ENCODE measurements at regions not wholly inside any gene's neighbourhood (a gene's known extent, or its start where the extent isn't known, plus 50 kb on each side); places are given as distances from the start of the nearest gene placed in this dataset.

GRCh38 chr15:70447521-70447920 lies 315.8 kb downstream of the UACA start:
- H3K9me3 Mint-ChIP-seq = no peaks in the 10 kb centered on the region; a peak in 2 of 5 replicates
- no peak for DNase-seq
- H3K27me3 ChIP-seq (ENCODE audit: insufficient read depth, low read length) = no peaks in the 10 kb centered on the region
- H3K9ac ChIP-seq (ENCODE audit: extremely low read depth, insufficient read length, low read length) = no peak overlapping the region
- H2BK15ac ChIP-seq (ENCODE audit: low read depth, low read length) = no peak overlapping the region
- no peak overlapping the region for H4K91ac ChIP-seq (ENCODE audit: insufficient read length, low read depth, low read length)
- H4K20me1 ChIP-seq (ENCODE audit: control insufficient read depth, insufficient read depth, insufficient read length) = no peaks in the 10 kb centered on the region
- H3K14ac ChIP-seq (ENCODE audit: insufficient read depth, low read length) = no peak overlapping the region
- H3K27me3 Mint-ChIP-seq (ENCODE audit: low read depth) = peaks cover 44% of the 10 kb centered on the region
- H3T11ph ChIP-seq (ENCODE audit: low read length) = no peak overlapping the region
- no peaks in the 10 kb centered on the region for H3K23me2 ChIP-seq (ENCODE audit: insufficient read length, low read depth, low read length, poor library complexity, severe bottlenecking)
- H4K5ac ChIP-seq (ENCODE audit: insufficient read length, low read depth, low read length) = no peak overlapping the region
- H3K27ac Mint-ChIP-seq = no peak overlapping the region
- H3K18ac ChIP-seq (ENCODE audit: insufficient read length, low read depth, low read length) = no peak overlapping the region
- no peak overlapping the region for H2AK5ac ChIP-seq (ENCODE audit: insufficient read length, low read length)
- no CpG with 5 or more reads among the region's 2 CpGs for WGBS (ENCODE audit: extremely low coverage, insufficient read length, low lambda C conversion rate)
- H2BK12ac ChIP-seq (ENCODE audit: insufficient read length, low read depth, low read length) = no peak overlapping the region
- no peak overlapping the region for H2AFZ ChIP-seq (ENCODE audit: low read length)
- no peak overlapping the region for H2BK120ac ChIP-seq (ENCODE audit: low read depth, low read length, poor library complexity, severe bottlenecking)
- H2BK5ac ChIP-seq (ENCODE audit: insufficient read length, low read length) = no peak overlapping the region
- no peak overlapping the region for H3K23ac ChIP-seq (ENCODE audit: insufficient read length, low read depth, low read length)
- no peak overlapping the region for H3K27ac ChIP-seq (ENCODE audit: insufficient read length, low read depth, low read length)
- H3K36me3 Mint-ChIP-seq (ENCODE audit: insufficient read depth in 1 of 3, low read depth in 3 of 3) = no peaks in the 10 kb centered on the region
- no peak overlapping the region for H3K4ac ChIP-seq (ENCODE audit: low read depth, low read length)
- no peak overlapping the region for H3K4me3 Mint-ChIP-seq
- no peaks in the 10 kb centered on the region; the same call in 1 of the 2 replicates for H3K4me1 ChIP-seq (ENCODE audit: insufficient read depth, low read length)
- no peak overlapping the region for H2BK20ac ChIP-seq (ENCODE audit: low read depth, low read length, poor library complexity, severe bottlenecking)
- no peak for TF ChIP-seq CTCF (conservative IDR thresholded peaks at IDR 0.05)
- H3K79me2 ChIP-seq (ENCODE audit: insufficient read depth, low read length) = no peaks in the 10 kb centered on the region
- peaks cover 29 to 43% of the 10 kb centered on the region in 2 experiments for H3K4me1 Mint-ChIP-seq
- no peak overlapping the region for H3K4me2 ChIP-seq (ENCODE audit: insufficient read depth, insufficient read length, low read length)
- H3K56ac ChIP-seq (ENCODE audit: insufficient read length, low read depth, low read length) = no peak overlapping the region
- H3K79me1 ChIP-seq (ENCODE audit: insufficient read depth, low read depth, low read length, poor library complexity, severe bottlenecking) = no peaks in the 10 kb centered on the region
- H3K9me3 ChIP-seq (ENCODE audit: control insufficient read depth, low read depth, low read length) = no peaks in the 10 kb centered on the region
- H4K8ac ChIP-seq (replicated peaks; ENCODE audit: insufficient read length, low read depth, low read length) = no peak overlapping the region
